OCI-LY7 (cell line): ENCODE measurements at regions not wholly inside any gene's neighbourhood (a gene's known extent, or its start where the extent isn't known, plus 50 kb on each side); places are given as distances from the start of the nearest gene placed in this dataset.

Source experiments
- BruUV-seq: library from RNA; stranded (reverse); fragments of 400-500 nt; replicated peaks from 2 replicates; lab custom pipeline; 2021; lab: Mats Ljungman, UMichigan
- CTCF ChIA-PET: fragments of 300-600 bp; sonication (Branson Sonifier 250); formaldehyde crosslinking; loops from one replicate; lab custom pipeline; 2022; ENCODE audit warnings: antibody characterized with exemption; ENCODE audit not compliant: unreplicated experiment; lab: Charles Lee
- POLR2A ChIA-PET: fragments of 300-600 bp; sonication (Branson Sonifier 250); formaldehyde crosslinking; loops from one replicate; lab custom pipeline; 2022; ENCODE audit warnings: antibody characterized with exemption; lab: Charles Lee
- DNase-seq: peaks from one replicate; pipeline ENCODE4 v3.0.0-alpha.2; 2015; ENCODE audit warnings: low spot score
- H2AFZ ChIP-seq: fragments of 200-600 bp; sonication (generic), shearing (Covaris generic); 2 replicates; pipeline ENCODE4 v1.6.1; 2014; ENCODE audit warnings: mild to moderate bottlenecking, antibody characterized with exemption, low read length, moderate library complexity
- H3K27ac ChIP-seq: fragments of 200-600 bp; sonication (generic); 2 replicates; pipeline ENCODE4 v1.5.1; 2014; ENCODE audit warnings: mixed run types, low read depth, mild to moderate bottlenecking, moderate library complexity, low read length, inconsistent platforms; ENCODE audit not compliant: poor library complexity, severe bottlenecking
- H3K36me3 ChIP-seq: fragments of 200-600 bp; sonication (generic); 2 replicates; pipeline ENCODE4 v1.6.1; 2014; ENCODE audit warnings: mild to moderate bottlenecking, antibody characterized with exemption, low read length, moderate library complexity, mixed read lengths; ENCODE audit not compliant: insufficient read depth
- H3K4me1 ChIP-seq: fragments of 200-600 bp; sonication (generic); 2 replicates; pipeline ENCODE4 v1.5.1; 2014; ENCODE audit warnings: mild to moderate bottlenecking, low read length; ENCODE audit not compliant: insufficient read depth, poor library complexity, severe bottlenecking
- H3K4me2 ChIP-seq: fragments of 200-600 bp; sonication (generic); 2 replicates; pipeline ENCODE4 v1.6.1; 2014; ENCODE audit warnings: mild to moderate bottlenecking, low read length
- H3K4me3 ChIP-seq: fragments of 200-600 bp; sonication (generic); 2 replicates; pipeline ENCODE4 v1.5.1; 2014; ENCODE audit warnings: mild to moderate bottlenecking, low read depth, low read length; ENCODE audit not compliant: poor library complexity, severe bottlenecking
- H3K79me2 ChIP-seq: fragments of 200-600 bp; sonication (generic); 2 replicates; pipeline ENCODE4 v1.6.1; 2016; ENCODE audit warnings: low read depth, mild to moderate bottlenecking, low read length, moderate library complexity, mixed read lengths; ENCODE audit not compliant: insufficient read depth
- H3K9me2 ChIP-seq: fragments of 200-600 bp; sonication (generic); 2 replicates; pipeline ENCODE4 v1.6.1; 2016; ENCODE audit warnings: mild to moderate bottlenecking, low read length, mixed read lengths; ENCODE audit not compliant: insufficient read depth
- H3K9me3 ChIP-seq: fragments of 200-600 bp; sonication (generic); 2 replicates; pipeline ENCODE4 v1.6.1; 2014; ENCODE audit warnings: mild to moderate bottlenecking, mixed run types, low read length, mixed read lengths
- H4K20me1 ChIP-seq: fragments of 200-600 bp; sonication (generic); 2 replicates; pipeline ENCODE4 v1.6.1; 2014; ENCODE audit warnings: mild to moderate bottlenecking, antibody characterized with exemption, low read length, moderate library complexity, mixed read lengths; ENCODE audit not compliant: insufficient read depth
- CTCF ChIP-seq: fragments of 200-600 bp; sonication (generic); conservative IDR thresholded peaks from 2 replicates; pipeline ENCODE4 v1.5.1; 2014; ENCODE audit warnings: mild to moderate bottlenecking, antibody characterized with exemption, low read length, moderate library complexity, mixed read lengths
- EZH2phosphoT487 ChIP-seq: fragments of 200-600 bp; sonication (generic); IDR thresholded peaks from 2 replicates; pipeline ENCODE4 v1.6.1; 2018; ENCODE audit warnings: low read depth, borderline replicate concordance, mild to moderate bottlenecking, mixed run types, antibody characterized with exemption, low read length, moderate library complexity, mixed read lengths
- intact Hi-C: fragments of 100-400 bp; cut with micrococcal nuclease; formaldehyde crosslinking; loops from one replicate; pipeline ENCODE4 v1.10.0; 2022; ENCODE audit not compliant: unreplicated experiment

GRCh38 chr12:132422381-132423043 lies 67.4 kb upstream of the FBRSL1 start:
- DNase-seq: no peak
- Histone ChIP-seq H3K4me3 (no peak overlapping the region), H3K9me2 (no peaks in the 10 kb centered on the region), H3K27ac (no peak overlapping the region), H3K4me2 (no peak overlapping the region), H3K4me1 (no peaks in the 10 kb centered on the region), H3K9me3 (0 out of 2 replicates have a peak, but pooled peaks cover 3% of the 10 kb centered on the region), H2AFZ (no peak overlapping the region), H4K20me1 (no peaks in the 10 kb centered on the region), H3K36me3 (no peaks in the 10 kb centered on the region), H3K79me2 (no peaks in the 10 kb centered on the region)
- TF ChIP-seq EZH2phosphoT487: no peak
- no peak for TF ChIP-seq CTCF
- intact Hi-C loops: no loop called here
- ChIA-PET CTCF (no interaction called here), POLR2A (no interaction called here)
- BruUV-seq: no TSS peak

GRCh38 chr12:132422040-132422380 lies 67.9 kb upstream of the FBRSL1 start:
- Histone ChIP-seq H3K27ac (no peak overlapping the region), H3K9me3 (0 out of 2 replicates have a peak, but pooled peaks cover 3% of the 10 kb centered on the region), H3K9me2 (no peaks in the 10 kb centered on the region), H2AFZ (no peak overlapping the region), H3K36me3 (no peaks in the 10 kb centered on the region), H3K79me2 (no peaks in the 10 kb centered on the region), H3K4me3 (no peak overlapping the region), H3K4me1 (no peaks in the 10 kb centered on the region), H4K20me1 (no peaks in the 10 kb centered on the region), H3K4me2 (no peak overlapping the region)
- no TSS peak for BruUV-seq
- DNase-seq: no peak
- intact Hi-C loops: no loop called here
- ChIA-PET CTCF (no interaction called here), POLR2A (no interaction called here)
- no peak for TF ChIP-seq EZH2phosphoT487
- no peak for TF ChIP-seq CTCF

GRCh38 chr12:132419631-132420246 lies 70.2 kb upstream of the FBRSL1 start:
- TF ChIP-seq EZH2phosphoT487 (no peak), CTCF (no peak)
- H3K9me2 ChIP-seq: no peaks in the 10 kb centered on the region
- no peak for DNase-seq
- H3K36me3 ChIP-seq: no peaks in the 10 kb centered on the region
- intact Hi-C loops: no loop called here
- no peak overlapping the region for H3K27ac ChIP-seq
- H2AFZ ChIP-seq: no peak overlapping the region
- H3K4me2 ChIP-seq: no peak overlapping the region
- CTCF ChIA-PET: interaction anchor here (1.0 kb wide), 1 partner anchor 139 kb away, joined by 4 read pairs; no protein-coding TSS in a partner anchor
- H3K79me2 ChIP-seq: no peaks in the 10 kb centered on the region
- H4K20me1 ChIP-seq: no peaks in the 10 kb centered on the region
- H3K4me1 ChIP-seq: no peaks in the 10 kb centered on the region
- no peak overlapping the region for H3K4me3 ChIP-seq
- BruUV-seq: no TSS peak
- POLR2A ChIA-PET: interaction anchor here (0.9 kb wide), 1 partner anchor 173 kb away, joined by 4 read pairs; no protein-coding TSS in a partner anchor
- 0 out of 2 replicates have a peak, but pooled peaks cover under 1% of the 10 kb centered on the region for H3K9me3 ChIP-seq
